ENCODE measurements at regions not wholly inside any gene's neighbourhood (a gene's known extent, or its start where the extent isn't known, plus 50 kb on each side); places are given as distances from the start of the nearest gene placed in this dataset.

DNA sequence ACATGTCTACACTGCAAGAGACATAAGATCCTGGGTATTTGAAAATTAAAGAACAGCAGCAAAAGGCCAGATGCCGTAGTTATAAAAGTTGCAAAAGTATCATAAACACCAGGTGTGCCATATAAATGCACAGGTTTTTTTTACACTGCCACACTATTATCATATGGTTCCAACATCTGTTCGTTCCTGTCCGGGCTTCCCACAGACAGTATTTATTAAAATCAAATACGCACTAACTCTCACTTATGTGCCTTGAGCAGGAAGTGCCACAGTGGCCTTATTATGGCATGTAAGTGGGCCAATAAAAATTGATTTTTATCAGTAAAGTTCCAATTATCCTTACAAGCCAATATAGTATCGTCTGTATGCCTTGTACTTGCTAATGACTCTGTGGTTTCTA lies 873.2 kb downstream of the RPA4 start:
- TF ChIP-seq, protein P1, sequence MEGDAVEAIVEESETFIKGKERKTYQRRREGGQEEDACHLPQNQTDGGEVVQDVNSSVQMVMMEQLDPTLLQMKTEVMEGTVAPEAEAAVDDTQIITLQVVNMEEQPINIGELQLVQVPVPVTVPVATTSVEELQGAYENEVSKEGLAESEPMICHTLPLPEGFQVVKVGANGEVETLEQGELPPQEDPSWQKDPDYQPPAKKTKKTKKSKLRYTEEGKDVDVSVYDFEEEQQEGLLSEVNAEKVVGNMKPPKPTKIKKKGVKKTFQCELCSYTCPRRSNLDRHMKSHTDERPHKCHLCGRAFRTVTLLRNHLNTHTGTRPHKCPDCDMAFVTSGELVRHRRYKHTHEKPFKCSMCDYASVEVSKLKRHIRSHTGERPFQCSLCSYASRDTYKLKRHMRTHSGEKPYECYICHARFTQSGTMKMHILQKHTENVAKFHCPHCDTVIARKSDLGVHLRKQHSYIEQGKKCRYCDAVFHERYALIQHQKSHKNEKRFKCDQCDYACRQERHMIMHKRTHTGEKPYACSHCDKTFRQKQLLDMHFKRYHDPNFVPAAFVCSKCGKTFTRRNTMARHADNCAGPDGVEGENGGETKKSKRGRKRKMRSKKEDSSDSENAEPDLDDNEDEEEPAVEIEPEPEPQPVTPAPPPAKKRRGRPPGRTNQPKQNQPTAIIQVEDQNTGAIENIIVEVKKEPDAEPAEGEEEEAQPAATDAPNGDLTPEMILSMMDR (conservative IDR thresholded peaks at IDR 0.05; ENCODE audit: low read depth, low read length): no peak
- TF ChIP-seq EZH2phosphoT487 (IDR thresholded peaks at IDR 0.05; ENCODE audit: borderline replicate concordance, low read length) (no peak), EZH2 (IDR thresholded peaks at IDR 0.05; ENCODE audit: low read length, unreplicated experiment) (no peak)
